ENCODE measurements at regions not wholly inside any gene's neighbourhood (a gene's known extent, or its start where the extent isn't known, plus 50 kb on each side); places are given as distances from the start of the nearest gene placed in this dataset.
"Not testable (repeated sequence)": the region's sequence is repeated elsewhere in the genome, so short reads cannot be mapped to it uniquely, and the experiment has no call there.

- no peaks in the 10 kb centered on the region for H3F3A ChIP-seq (ENCODE audit: low read depth)
- no peak overlapping the region for H3K4me3 ChIP-seq
- H3K4me1 ChIP-seq: no peaks in the 10 kb centered on the region
- no peaks in the 10 kb centered on the region for H4K20me1 ChIP-seq (ENCODE audit: low read depth)
- TF ChIP-seq CTCF (IDR thresholded peaks at IDR 0.05): no peak
- no peak for TF ChIP-seq EZH2 (IDR thresholded peaks at IDR 0.05)
- no peak for TF ChIP-seq EZH2phosphoT487 (IDR thresholded peaks at IDR 0.05)
- no peaks in the 10 kb centered on the region for H3K79me2 ChIP-seq (ENCODE audit: low read depth)
- Mint-ChIP-seq H3K4me3 (no peak overlapping the region), H3K27me3 (ENCODE audit: insufficient read depth, low read depth) (peaks cover 3% of the 10 kb centered on the region), H3K36me3 (no peaks in the 10 kb centered on the region), H3K9me3 (no peaks in the 10 kb centered on the region), H3K4me1 (peaks cover 5% of the 10 kb centered on the region), H3K27ac (no peak overlapping the region)
- no peak overlapping the region for H2AFZ ChIP-seq (replicated peaks)
- H3K9me3 ChIP-seq (ENCODE audit: low read depth): no peaks in the 10 kb centered on the region
- DNase-seq (ENCODE audit: low spot score): no peak
- H3K4me2 ChIP-seq: no peak overlapping the region
- H3K27ac ChIP-seq: no peak overlapping the region
- H3K36me3 ChIP-seq: no peaks in the 10 kb centered on the region
- no peaks in the 10 kb centered on the region for H3K27me3 ChIP-seq
- no peak overlapping the region for H3K9ac ChIP-seq
Observed at GRCh38 chr5:2087980-2088379, 205.3 kb upstream of the IRX4 start.

GRCh38 chr5:2075365-2075764 lies 192.6 kb upstream of the IRX4 start:
- Mint-ChIP-seq H3K27ac (no peak overlapping the region), H3K27me3 (ENCODE audit: insufficient read depth, low read depth) (peaks cover 14% of the 10 kb centered on the region), H3K4me3 (no peak overlapping the region), H3K9me3 (peaks cover 2% of the 10 kb centered on the region), H3K36me3 (no peaks in the 10 kb centered on the region), H3K4me1 (peaks cover 21% of the 10 kb centered on the region)
- Histone ChIP-seq H3K9ac (no peak overlapping the region), H4K20me1 (ENCODE audit: low read depth) (no peaks in the 10 kb centered on the region), H3K4me3 (no peak overlapping the region), H3F3A (ENCODE audit: low read depth) (no peaks in the 10 kb centered on the region), H3K4me2 (no peak overlapping the region), H3K9me3 (ENCODE audit: low read depth) (no peaks in the 10 kb centered on the region), H3K36me3 (no peaks in the 10 kb centered on the region), H3K27me3 (no peaks in the 10 kb centered on the region), H3K27ac (no peak overlapping the region), H2AFZ (replicated peaks) (no peak overlapping the region), H3K4me1 (no peaks in the 10 kb centered on the region), H3K79me2 (ENCODE audit: low read depth) (no peaks in the 10 kb centered on the region)
- TF ChIP-seq EZH2phosphoT487 (IDR thresholded peaks at IDR 0.05) (no peak), EZH2 (IDR thresholded peaks at IDR 0.05) (no peak), CTCF (IDR thresholded peaks at IDR 0.05) (no peak)
- no peak for DNase-seq (ENCODE audit: low spot score)

- Mint-ChIP-seq H3K27ac (no peak overlapping the region), H3K9me3 (peaks cover 6% of the 10 kb centered on the region), H3K4me3 (no peak overlapping the region), H3K27me3 (ENCODE audit: insufficient read depth, low read depth) (peaks cover 8% of the 10 kb centered on the region), H3K4me1 (peaks cover 37% of the 10 kb centered on the region), H3K36me3 (peaks cover 3% of the 10 kb centered on the region)
- DNase-seq (ENCODE audit: low spot score): no peak
- no peak overlapping the region for H3K27ac ChIP-seq
- H3K4me2 ChIP-seq: no peak overlapping the region
- H3K27me3 ChIP-seq: no peaks in the 10 kb centered on the region
- H3K9ac ChIP-seq: no peak overlapping the region
- no peaks in the 10 kb centered on the region for H3K79me2 ChIP-seq (ENCODE audit: low read depth)
- no peaks in the 10 kb centered on the region for H3F3A ChIP-seq (ENCODE audit: low read depth)
- no peaks in the 10 kb centered on the region for H3K4me1 ChIP-seq
- H4K20me1 ChIP-seq (ENCODE audit: low read depth): no peaks in the 10 kb centered on the region
- no peaks in the 10 kb centered on the region for H3K36me3 ChIP-seq
- H3K4me3 ChIP-seq: no peak overlapping the region
- no peak overlapping the region for H2AFZ ChIP-seq (replicated peaks)
- TF ChIP-seq EZH2 (IDR thresholded peaks at IDR 0.05) (no peak), EZH2phosphoT487 (IDR thresholded peaks at IDR 0.05) (no peak), CTCF (IDR thresholded peaks at IDR 0.05) (no peak)
- H3K9me3 ChIP-seq (ENCODE audit: low read depth): no peaks in the 10 kb centered on the region
Observed at GRCh38 chr5:2071562-2071961, 188.8 kb upstream of the IRX4 start.

- H3K9ac ChIP-seq; H3K27ac ChIP-seq; DNase-seq (ENCODE audit: low spot score); H3K9me3 Mint-ChIP-seq; H4K20me1 ChIP-seq (ENCODE audit: low read depth); H3K4me1 ChIP-seq; H3F3A ChIP-seq (ENCODE audit: low read depth); H3K4me2 ChIP-seq; H3K4me3 ChIP-seq; H3K27me3 ChIP-seq; H3K4me3 Mint-ChIP-seq; H3K36me3 Mint-ChIP-seq; H3K36me3 ChIP-seq; H2AFZ ChIP-seq (replicated peaks); H3K27ac Mint-ChIP-seq; H3K79me2 ChIP-seq (ENCODE audit: low read depth); H3K9me3 ChIP-seq (ENCODE audit: low read depth): not testable (repeated sequence)
- peaks cover 11% of the 10 kb centered on the region for H3K27me3 Mint-ChIP-seq (ENCODE audit: insufficient read depth, low read depth)
- H3K4me1 Mint-ChIP-seq: peaks cover 39% of the 10 kb centered on the region
Observed at GRCh38 chr5:2070787-2071186, 188.1 kb upstream of the IRX4 start.

Measured in neural progenitor cell (in vitro differentiated cells).